ENCODE measurements at regions not wholly inside any gene's neighbourhood (a gene's known extent, or its start where the extent isn't known, plus 50 kb on each side); places are given as distances from the start of the nearest gene placed in this dataset.

GRCh38 chr12:58186914-58187313, 245.5 kb downstream of the ATP23 start:
- no peaks in the 10 kb centered on the region for H3K36me3 ChIP-seq (ENCODE audit: insufficient read depth, low read length)
- no peak overlapping the region for H3K4me3 ChIP-seq (ENCODE audit: low read depth, low read length)
- H3K79me2 ChIP-seq (ENCODE audit: control insufficient read depth, insufficient read depth, low read length, unreplicated experiment), result no peaks in the 10 kb centered on the region
- H3K27ac ChIP-seq (ENCODE audit: low read depth, low read length), result no peak overlapping the region
- no peak overlapping the region for H2AFZ ChIP-seq (ENCODE audit: low read length, unreplicated experiment)
- H3K4me1 ChIP-seq (ENCODE audit: control insufficient read depth, insufficient read depth, low read length, unreplicated experiment), result no peaks in the 10 kb centered on the region
- peaks cover 10% of the 10 kb centered on the region for H3K27me3 ChIP-seq (ENCODE audit: insufficient read depth, low read length)

DNA sequence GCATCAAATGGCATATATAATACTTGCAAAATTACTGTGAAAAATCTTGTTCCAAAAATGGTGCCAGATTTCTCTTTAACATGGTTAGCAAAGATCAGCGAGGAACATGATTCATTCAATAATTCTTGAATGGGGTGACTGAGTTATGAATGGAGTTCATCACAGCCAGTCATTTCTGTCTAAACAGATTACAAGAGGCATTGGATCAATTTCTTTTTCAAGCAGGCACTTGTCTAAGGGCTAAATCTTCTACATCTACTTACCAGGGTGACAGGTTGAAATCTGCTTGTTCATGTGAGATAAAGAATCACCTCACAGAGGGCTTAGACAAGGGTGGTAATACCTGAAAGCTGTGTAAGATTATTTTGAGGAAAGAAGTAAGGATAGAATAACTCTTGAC, 247.7 kb downstream of the ATP23 start:
- H3K27me3 ChIP-seq (ENCODE audit: insufficient read depth, low read length), result peaks cover 8% of the 10 kb centered on the region; the same call in 1 of the 2 replicates
- no peak overlapping the region for H3K4me3 ChIP-seq (ENCODE audit: low read depth, low read length)
- no peak overlapping the region for H2AFZ ChIP-seq (ENCODE audit: low read length, unreplicated experiment)
- no peaks in the 10 kb centered on the region for H3K4me1 ChIP-seq (ENCODE audit: control insufficient read depth, insufficient read depth, low read length, unreplicated experiment)
- H3K36me3 ChIP-seq (ENCODE audit: insufficient read depth, low read length), result no peaks in the 10 kb centered on the region
- H3K79me2 ChIP-seq (ENCODE audit: control insufficient read depth, insufficient read depth, low read length, unreplicated experiment), result no peaks in the 10 kb centered on the region
- H3K27ac ChIP-seq (ENCODE audit: low read depth, low read length), result no peak overlapping the region

- Histone ChIP-seq H2AFZ (ENCODE audit: low read length, unreplicated experiment) (no peak overlapping the region), H3K27me3 (ENCODE audit: insufficient read depth, low read length) (peaks cover 8% of the 10 kb centered on the region; the same call in 1 of the 2 replicates), H3K79me2 (ENCODE audit: control insufficient read depth, insufficient read depth, low read length, unreplicated experiment) (no peaks in the 10 kb centered on the region), H3K4me3 (ENCODE audit: low read depth, low read length) (no peak overlapping the region), H3K4me1 (ENCODE audit: control insufficient read depth, insufficient read depth, low read length, unreplicated experiment) (no peaks in the 10 kb centered on the region), H3K36me3 (ENCODE audit: insufficient read depth, low read length) (no peaks in the 10 kb centered on the region), H3K27ac (ENCODE audit: low read depth, low read length) (no peak overlapping the region)
Measured at GRCh38 chr12:58189893-58190292, 248.5 kb downstream of the ATP23 start.

DNA sequence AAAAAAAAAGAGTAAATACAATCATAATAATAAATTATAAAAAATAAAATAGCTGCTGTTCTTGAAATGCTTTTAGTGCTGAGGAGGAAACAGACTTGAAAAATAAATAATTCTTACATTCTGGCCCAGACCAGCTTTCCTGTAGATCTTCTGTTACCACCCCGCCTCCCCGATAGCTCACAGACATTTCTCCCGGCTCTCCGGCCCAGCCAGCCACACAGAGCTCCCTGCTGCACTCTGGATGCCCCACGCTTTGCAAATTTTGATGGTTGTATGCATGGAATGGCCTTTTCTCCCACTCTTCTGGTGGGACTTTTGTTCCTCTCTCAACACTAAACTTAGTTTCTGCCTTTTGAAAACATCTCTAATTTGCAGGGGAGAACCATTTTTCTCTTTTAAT, 249.3 kb downstream of the ATP23 start:
- Histone ChIP-seq H3K27me3 (ENCODE audit: insufficient read depth, low read length) (peaks cover 8% of the 10 kb centered on the region; the same call in 1 of the 2 replicates), H3K4me1 (ENCODE audit: control insufficient read depth, insufficient read depth, low read length, unreplicated experiment) (no peaks in the 10 kb centered on the region), H3K79me2 (ENCODE audit: control insufficient read depth, insufficient read depth, low read length, unreplicated experiment) (no peaks in the 10 kb centered on the region), H3K27ac (ENCODE audit: low read depth, low read length) (no peak overlapping the region), H2AFZ (ENCODE audit: low read length, unreplicated experiment) (no peak overlapping the region), H3K36me3 (ENCODE audit: insufficient read depth, low read length) (no peaks in the 10 kb centered on the region), H3K4me3 (ENCODE audit: low read depth, low read length) (no peak overlapping the region)

- no peaks in the 10 kb centered on the region for H3K4me1 ChIP-seq (ENCODE audit: control insufficient read depth, insufficient read depth, low read length, unreplicated experiment)
- H3K27me3 ChIP-seq (ENCODE audit: insufficient read depth, low read length), result peaks cover 20% of the 10 kb centered on the region; the same call in 1 of the 2 replicates
- no peak overlapping the region for H3K4me3 ChIP-seq (ENCODE audit: low read depth, low read length)
- no peaks in the 10 kb centered on the region for H3K79me2 ChIP-seq (ENCODE audit: control insufficient read depth, insufficient read depth, low read length, unreplicated experiment)
- no peak overlapping the region for H2AFZ ChIP-seq (ENCODE audit: low read length, unreplicated experiment)
- H3K36me3 ChIP-seq (ENCODE audit: insufficient read depth, low read length), result no peaks in the 10 kb centered on the region
- H3K27ac ChIP-seq (ENCODE audit: low read depth, low read length), result no peak overlapping the region
Measured at GRCh38 chr12:58196971-58197370, 255.6 kb downstream of the ATP23 start.

DNA sequence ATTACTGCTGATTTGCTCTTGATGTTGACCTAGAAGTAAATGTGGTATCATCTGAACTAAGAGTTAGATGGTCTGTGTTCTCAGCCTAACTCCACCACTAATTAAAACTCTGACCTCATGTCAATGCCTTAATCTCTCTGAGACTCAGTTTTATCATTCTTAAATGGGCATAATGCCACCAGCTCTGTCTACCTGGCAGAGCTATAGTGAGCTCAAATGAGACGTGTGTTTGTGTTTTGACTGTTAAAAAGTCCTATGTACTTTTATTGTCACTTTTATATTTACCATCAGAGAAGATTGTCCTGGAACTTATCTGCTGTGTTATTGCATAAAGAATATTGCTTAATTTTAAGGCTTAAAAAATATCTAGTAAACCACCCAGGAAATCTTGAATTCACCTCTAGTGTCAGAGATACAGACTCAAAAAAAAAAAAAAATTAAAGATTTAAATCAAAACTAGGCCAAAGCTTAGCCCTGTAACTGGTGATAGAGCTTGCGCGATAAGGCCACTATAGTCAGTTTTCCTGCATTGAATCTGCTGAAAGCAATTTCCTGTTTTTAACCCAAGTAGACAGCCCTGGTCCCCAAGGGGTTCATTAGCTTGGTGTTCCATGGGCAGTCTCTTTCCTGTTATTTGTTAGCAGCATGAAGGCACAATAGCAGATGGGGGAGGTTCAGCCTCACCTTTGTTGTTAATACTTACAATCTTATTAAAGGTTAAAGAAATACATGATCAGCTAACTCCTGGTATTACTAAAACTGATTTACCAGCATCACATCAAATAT, 261.8 kb downstream of the ATP23 start:
- H2AFZ ChIP-seq (ENCODE audit: low read length, unreplicated experiment), result no peak overlapping the region
- no peaks in the 10 kb centered on the region for H3K79me2 ChIP-seq (ENCODE audit: control insufficient read depth, insufficient read depth, low read length, unreplicated experiment)
- H3K27ac ChIP-seq (ENCODE audit: low read depth, low read length), result no peak overlapping the region
- H3K27me3 ChIP-seq (ENCODE audit: insufficient read depth, low read length), result 0 out of 2 replicates have a peak, but pooled peaks cover 12% of the 10 kb centered on the region
- H3K4me3 ChIP-seq (ENCODE audit: low read depth, low read length), result no peak overlapping the region
- no peaks in the 10 kb centered on the region for H3K36me3 ChIP-seq (ENCODE audit: insufficient read depth, low read length)
- peaks cover 7% of the 10 kb centered on the region for H3K4me1 ChIP-seq (ENCODE audit: control insufficient read depth, insufficient read depth, low read length, unreplicated experiment)

DNA sequence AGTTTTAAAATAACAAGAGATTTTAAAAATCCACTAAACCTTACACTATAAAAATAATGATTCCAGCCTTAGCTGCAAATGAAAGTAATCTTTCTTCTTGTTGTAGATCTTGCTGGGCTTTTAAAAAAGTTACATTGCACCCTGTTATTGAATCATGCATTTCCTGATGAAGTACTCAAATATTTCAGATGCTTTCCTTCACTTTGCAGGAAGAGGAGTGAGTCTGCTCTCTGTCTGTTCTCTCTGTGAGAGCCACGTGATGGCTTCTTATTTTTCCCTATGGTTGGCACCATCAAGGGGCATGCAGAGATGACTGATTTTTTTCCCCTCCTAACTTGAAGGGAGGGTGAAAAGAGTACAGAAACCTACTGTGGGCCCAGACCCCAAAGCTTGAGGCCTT, 262.7 kb downstream of the ATP23 start:
- 0 out of 2 replicates have a peak, but pooled peaks cover 11% of the 10 kb centered on the region for H3K27me3 ChIP-seq (ENCODE audit: insufficient read depth, low read length)
- H3K36me3 ChIP-seq (ENCODE audit: insufficient read depth, low read length), result no peaks in the 10 kb centered on the region
- no peak overlapping the region for H3K27ac ChIP-seq (ENCODE audit: low read depth, low read length)
- no peak overlapping the region for H2AFZ ChIP-seq (ENCODE audit: low read length, unreplicated experiment)
- H3K4me3 ChIP-seq (ENCODE audit: low read depth, low read length), result no peak overlapping the region
- H3K79me2 ChIP-seq (ENCODE audit: control insufficient read depth, insufficient read depth, low read length, unreplicated experiment), result no peaks in the 10 kb centered on the region
- H3K4me1 ChIP-seq (ENCODE audit: control insufficient read depth, insufficient read depth, low read length, unreplicated experiment), result peaks cover 7% of the 10 kb centered on the region

- H3K27ac ChIP-seq (ENCODE audit: low read depth, low read length), result no peak overlapping the region
- no peaks in the 10 kb centered on the region for H3K27me3 ChIP-seq (ENCODE audit: insufficient read depth, low read length)
- peaks cover 7% of the 10 kb centered on the region for H3K4me1 ChIP-seq (ENCODE audit: control insufficient read depth, insufficient read depth, low read length, unreplicated experiment)
- H2AFZ ChIP-seq (ENCODE audit: low read length, unreplicated experiment), result no peak overlapping the region
- H3K36me3 ChIP-seq (ENCODE audit: insufficient read depth, low read length), result no peaks in the 10 kb centered on the region
- H3K4me3 ChIP-seq (ENCODE audit: low read depth, low read length), result no peak overlapping the region
- H3K79me2 ChIP-seq (ENCODE audit: control insufficient read depth, insufficient read depth, low read length, unreplicated experiment), result no peaks in the 10 kb centered on the region
Measured at GRCh38 chr12:58206876-58207275, 265.5 kb downstream of the ATP23 start.

DNA sequence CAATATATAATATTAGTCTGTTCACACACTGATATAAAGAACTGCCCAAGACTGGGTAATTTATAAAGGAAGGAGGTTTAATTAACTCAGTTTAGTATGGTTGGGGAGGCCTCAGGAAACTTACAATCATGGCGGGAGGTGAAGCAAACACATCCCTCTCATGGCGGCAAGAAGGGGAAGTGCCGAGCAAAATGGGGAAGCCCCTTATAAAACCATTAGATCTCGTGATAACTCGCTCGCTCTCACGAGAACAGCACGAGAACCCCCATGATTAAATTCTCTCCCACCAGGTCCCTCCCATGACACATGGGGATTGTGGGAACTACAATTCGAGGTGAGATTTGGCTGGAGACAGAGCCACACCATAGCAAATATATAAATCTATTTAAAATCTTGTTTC, 269.8 kb downstream of the ATP23 start:
- H3K27me3 ChIP-seq (ENCODE audit: insufficient read depth, low read length), result 0 out of 2 replicates have a peak, but pooled peaks cover 3% of the 10 kb centered on the region
- no peak overlapping the region for H2AFZ ChIP-seq (ENCODE audit: low read length, unreplicated experiment)

GRCh38 chr12:58217130-58217529, 275.8 kb downstream of the ATP23 start:
- Histone ChIP-seq H2AFZ (ENCODE audit: low read length, unreplicated experiment) (no peak overlapping the region), H3K27ac (ENCODE audit: low read depth, low read length) (no peak overlapping the region), H3K4me1 (ENCODE audit: control insufficient read depth, insufficient read depth, low read length, unreplicated experiment) (no peaks in the 10 kb centered on the region), H3K36me3 (ENCODE audit: insufficient read depth, low read length) (no peaks in the 10 kb centered on the region), H3K79me2 (ENCODE audit: control insufficient read depth, insufficient read depth, low read length, unreplicated experiment) (no peaks in the 10 kb centered on the region), H3K4me3 (ENCODE audit: low read depth, low read length) (no peak overlapping the region), H3K27me3 (ENCODE audit: insufficient read depth, low read length) (peaks cover 8% of the 10 kb centered on the region; the same call in 1 of the 2 replicates)

More for the DNA sequence above, 269.8 kb downstream of the ATP23 start:
- Histone ChIP-seq H3K79me2 (ENCODE audit: control insufficient read depth, insufficient read depth, low read length, unreplicated experiment) (no peaks in the 10 kb centered on the region), H3K36me3 (ENCODE audit: insufficient read depth, low read length) (no peaks in the 10 kb centered on the region), H3K4me1 (ENCODE audit: control insufficient read depth, insufficient read depth, low read length, unreplicated experiment) (no peaks in the 10 kb centered on the region), H3K4me3 (ENCODE audit: low read depth, low read length) (no peak overlapping the region), H3K27ac (ENCODE audit: low read depth, low read length) (no peak overlapping the region)

GRCh38 chr12:58224536-58225105, 283.3 kb downstream of the ATP23 start:
- Histone ChIP-seq H2AFZ (ENCODE audit: low read length, unreplicated experiment) (no peak overlapping the region), H3K36me3 (ENCODE audit: insufficient read depth, low read length) (no peaks in the 10 kb centered on the region), H3K79me2 (ENCODE audit: control insufficient read depth, insufficient read depth, low read length, unreplicated experiment) (no peaks in the 10 kb centered on the region), H3K4me3 (ENCODE audit: low read depth, low read length) (no peak overlapping the region), H3K4me1 (ENCODE audit: control insufficient read depth, insufficient read depth, low read length, unreplicated experiment) (no peaks in the 10 kb centered on the region), H3K27ac (ENCODE audit: low read depth, low read length) (no peak overlapping the region), H3K27me3 (ENCODE audit: insufficient read depth, low read length) (peaks cover 18% of the 10 kb centered on the region; the same call in 1 of the 2 replicates)
